Psoas muscle (tissue), 7 donors: ENCODE measurements at regions not wholly inside any gene's neighbourhood (a gene's known extent, or its start where the extent isn't known, plus 50 kb on each side); places are given as distances from the start of the nearest gene placed in this dataset.

Experiments
- ATAC-seq, 4 donors: fragments of 200-7000 bp; cut with Tn5 transposase; one replicate each; pipeline ENCODE4 v1.9.1; 2020; ENCODE audit warnings: moderate library complexity in 3 of 4, mild to moderate bottlenecking in 2 of 4
- DNase-seq, 2 donors: peaks; one replicate each; pipeline ENCODE4 v3.0.0-alpha.2; 2020
- H3K27ac ChIP-seq: fragments of 200-600 bp; one replicate; pipeline ENCODE4 v1.8.0; 2022
- H3K27me3 ChIP-seq, 3 donors: fragments of 200-600 bp in 1 of 3; one replicate each; pipeline versions ENCODE4 v1.6.1 to v1.8.0; 2013 to 2022; ENCODE audit warnings: low read length in 2 of 3, mild to moderate bottlenecking in 2 of 3, moderate library complexity in 1 of 3; ENCODE audit not compliant: insufficient read depth in 3 of 3
- H3K36me3 ChIP-seq, 2 donors: fragments of 200-600 bp in 1 of 2; one replicate each; pipeline versions ENCODE4 v1.6.1 to v1.8.0; 2013 to 2022; ENCODE audit warnings: low read depth in 1 of 2, mild to moderate bottlenecking in 1 of 2, moderate library complexity in 1 of 2; ENCODE audit not compliant: insufficient read depth in 1 of 2
- H3K4me1 ChIP-seq: fragments of 200-600 bp; one replicate; pipeline ENCODE4 v1.8.0; 2022
- H3K4me3 ChIP-seq: fragments of 200-600 bp; one replicate; pipeline ENCODE4 v1.8.0; 2022; ENCODE audit warnings: mild to moderate bottlenecking
- H3K9me3 ChIP-seq: fragments of 200-600 bp; one replicate; pipeline ENCODE4 v1.8.0; 2022
- WGBS, 3 donors: extraction: QIAGEN DNeasy Blood & Tissue Kit; methylation state at CpG; one replicate each; pipeline versions ENCODE4 v1.1.6 to v1.1.7; 2013; 5-methylcytosine and 5-hydroxymethylcytosine counted together
- intact Hi-C, 2 donors: fragments of 100-400 bp; cut with DNase I; formaldehyde crosslinking; loops; one replicate each; pipeline versions ENCODE4 v1.11.0 to v1.14.2; 2022
- TF ChIP-seq, protein P1 (sequence below): fragments of 200-600 bp; IDR thresholded peaks from one replicate; pipeline ENCODE4 v1.8.0; 2022; ENCODE audit warnings: antibody characterized with exemption
- donor health status: healthy with polysubstance abuse.
- donor health status: DM: no; HTN: no; CAD: no; lungs with moderate emphysema.
- donor health status: Bipolar disorder and iron deficiency.
- donor health status: healthy.
- donor health status: DM: yes; HTN: yes; CAD: no.
- donor health status: DM: no; HTN: no; CAD: no.
- donor health status: DM: yes; HTN: yes; CAD: no.

DNA sequence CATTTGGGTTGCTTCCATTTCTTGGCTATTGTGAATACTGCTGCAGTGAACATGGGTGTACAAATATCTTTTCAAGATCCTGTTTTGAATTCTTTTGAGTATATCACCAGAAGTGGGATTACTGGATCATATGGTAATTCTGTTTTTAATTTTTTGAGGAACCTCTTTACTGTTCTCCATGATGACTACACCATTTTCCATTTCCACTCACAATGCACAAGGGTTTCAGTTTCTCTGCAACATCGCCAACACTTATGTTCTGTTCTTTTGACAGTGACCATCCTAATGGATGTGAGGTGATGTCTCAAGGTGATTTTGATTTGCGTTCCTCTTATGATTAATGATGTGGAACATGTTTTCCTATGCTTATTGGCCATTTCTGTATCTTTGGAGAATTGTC, 214.4 kb upstream of the ZFP64 start:
- no peaks in the 10 kb centered on the region for H3K4me1 ChIP-seq
- TF ChIP-seq, protein P1, sequence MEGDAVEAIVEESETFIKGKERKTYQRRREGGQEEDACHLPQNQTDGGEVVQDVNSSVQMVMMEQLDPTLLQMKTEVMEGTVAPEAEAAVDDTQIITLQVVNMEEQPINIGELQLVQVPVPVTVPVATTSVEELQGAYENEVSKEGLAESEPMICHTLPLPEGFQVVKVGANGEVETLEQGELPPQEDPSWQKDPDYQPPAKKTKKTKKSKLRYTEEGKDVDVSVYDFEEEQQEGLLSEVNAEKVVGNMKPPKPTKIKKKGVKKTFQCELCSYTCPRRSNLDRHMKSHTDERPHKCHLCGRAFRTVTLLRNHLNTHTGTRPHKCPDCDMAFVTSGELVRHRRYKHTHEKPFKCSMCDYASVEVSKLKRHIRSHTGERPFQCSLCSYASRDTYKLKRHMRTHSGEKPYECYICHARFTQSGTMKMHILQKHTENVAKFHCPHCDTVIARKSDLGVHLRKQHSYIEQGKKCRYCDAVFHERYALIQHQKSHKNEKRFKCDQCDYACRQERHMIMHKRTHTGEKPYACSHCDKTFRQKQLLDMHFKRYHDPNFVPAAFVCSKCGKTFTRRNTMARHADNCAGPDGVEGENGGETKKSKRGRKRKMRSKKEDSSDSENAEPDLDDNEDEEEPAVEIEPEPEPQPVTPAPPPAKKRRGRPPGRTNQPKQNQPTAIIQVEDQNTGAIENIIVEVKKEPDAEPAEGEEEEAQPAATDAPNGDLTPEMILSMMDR, result no peak
- WGBS, 3 donors, result 91 to 100% (median 96%) methylated on average over 2 of the region's 2 CpGs
- intact Hi-C loops, result no loop called here
- no peak overlapping the region for H3K27ac ChIP-seq
- ATAC-seq (no peak), DNase-seq (no peak)
- no peak overlapping the region for H3K4me3 ChIP-seq
- H3K9me3 ChIP-seq, result no peaks in the 10 kb centered on the region
- H3K36me3 ChIP-seq, result no peaks in the 10 kb centered on the region
- H3K27me3 ChIP-seq, result peaks cover 0 to 3% (median 0%) of the 10 kb centered on the region in 3 donors

DNA sequence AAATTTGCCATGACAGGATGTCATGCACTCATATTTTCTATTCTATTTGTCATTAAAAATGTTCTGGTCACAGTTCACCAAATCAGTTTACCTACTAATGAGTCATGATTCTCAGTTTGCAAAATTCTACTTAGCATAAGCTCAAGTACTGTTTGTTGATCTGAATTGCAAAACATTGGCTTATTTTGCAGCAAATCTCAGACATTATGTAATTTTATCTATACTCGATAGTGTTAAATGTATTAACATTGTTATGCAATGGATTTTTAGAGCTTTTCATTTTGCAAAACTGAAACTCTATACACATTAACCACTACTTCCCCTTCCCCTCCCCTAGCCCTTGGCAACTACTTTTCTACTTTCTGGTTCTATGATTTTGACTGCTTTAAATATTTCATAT, 213.8 kb upstream of the ZFP64 start:
- H3K36me3 ChIP-seq, result no peaks in the 10 kb centered on the region
- WGBS, 3 donors, result 54 to 82% (median 65%) methylated on average over 1 of the region's 1 CpG

DNA sequence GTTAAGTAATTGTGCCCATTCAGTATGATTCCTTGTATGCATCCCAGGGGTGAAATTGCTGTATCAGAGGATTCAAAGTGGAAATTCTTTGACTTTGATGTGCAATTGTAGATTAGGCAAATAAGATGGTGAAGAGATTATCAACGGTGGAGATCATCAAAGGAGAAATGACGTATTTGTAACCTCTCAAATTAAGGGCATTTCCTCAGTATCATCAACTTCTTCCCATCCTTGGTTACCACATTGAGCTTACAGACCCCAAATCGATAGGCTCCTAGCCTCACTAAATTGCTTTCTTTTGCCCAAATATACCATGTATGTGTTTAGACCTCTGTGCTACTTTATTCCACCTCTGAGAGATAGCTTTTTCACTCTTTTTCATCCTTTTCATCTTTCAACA, 213.1 kb upstream of the ZFP64 start:
- H3K36me3 ChIP-seq, result no peaks in the 10 kb centered on the region
- DNase-seq (no peak), ATAC-seq (no peak)
- no peaks in the 10 kb centered on the region for H3K9me3 ChIP-seq
- no peak overlapping the region for H3K4me3 ChIP-seq
- H3K27me3 ChIP-seq, result peaks cover 0 to 3% (median 0%) of the 10 kb centered on the region in 3 donors
- TF ChIP-seq, protein P1, result no peak
- no peak overlapping the region for H3K27ac ChIP-seq
- 58 to 60% (median 60%) methylated on average over 3 of the region's 3 CpGs for WGBS, 3 donors
- intact Hi-C loops, result no loop called here
- H3K4me1 ChIP-seq, result no peaks in the 10 kb centered on the region

More for the DNA sequence above, 213.8 kb upstream of the ZFP64 start:
- TF ChIP-seq, protein P1, result no peak
- Histone ChIP-seq H3K27me3 (peaks cover 0 to 3% (median 0%) of the 10 kb centered on the region in 3 donors), H3K27ac (no peak overlapping the region), H3K4me1 (no peaks in the 10 kb centered on the region), H3K4me3 (no peak overlapping the region), H3K9me3 (no peaks in the 10 kb centered on the region)
- intact Hi-C loops, result no loop called here
- DNase-seq (no peak), ATAC-seq (no peak)

DNA sequence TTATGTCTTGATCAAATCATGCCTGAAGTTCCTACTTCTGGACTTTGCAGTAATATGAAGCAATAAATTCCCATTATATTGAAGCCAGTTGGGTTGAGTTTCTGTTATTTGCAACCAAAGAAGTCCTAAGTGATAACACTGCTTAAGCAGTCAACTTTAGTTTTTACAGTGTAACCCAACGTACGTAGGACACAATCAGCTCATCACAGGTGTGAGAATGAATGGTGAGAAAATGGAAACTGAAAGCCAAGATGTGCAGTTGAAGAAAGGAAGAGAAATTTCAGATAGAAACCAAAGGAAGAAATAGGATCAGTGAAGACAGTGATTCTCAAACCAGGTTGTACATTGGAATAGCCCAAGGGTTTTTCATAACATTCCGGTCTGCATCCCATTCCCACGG, 211.4 kb upstream of the ZFP64 start:
- intact Hi-C loops, result no loop called here
- no peaks in the 10 kb centered on the region for H3K36me3 ChIP-seq
- peaks cover 0 to 2% (median 0%) of the 10 kb centered on the region in 3 donors for H3K27me3 ChIP-seq
- H3K9me3 ChIP-seq, result no peaks in the 10 kb centered on the region
- DNase-seq, result no peak
- ATAC-seq, result no peak
- no peak overlapping the region for H3K27ac ChIP-seq
- TF ChIP-seq, protein P1, result no peak
- no peaks in the 10 kb centered on the region for H3K4me1 ChIP-seq
- 70 to 91% (median 77%) methylated on average over 4 of the region's 4 CpGs for WGBS, 3 donors
- H3K4me3 ChIP-seq, result no peak overlapping the region

DNA sequence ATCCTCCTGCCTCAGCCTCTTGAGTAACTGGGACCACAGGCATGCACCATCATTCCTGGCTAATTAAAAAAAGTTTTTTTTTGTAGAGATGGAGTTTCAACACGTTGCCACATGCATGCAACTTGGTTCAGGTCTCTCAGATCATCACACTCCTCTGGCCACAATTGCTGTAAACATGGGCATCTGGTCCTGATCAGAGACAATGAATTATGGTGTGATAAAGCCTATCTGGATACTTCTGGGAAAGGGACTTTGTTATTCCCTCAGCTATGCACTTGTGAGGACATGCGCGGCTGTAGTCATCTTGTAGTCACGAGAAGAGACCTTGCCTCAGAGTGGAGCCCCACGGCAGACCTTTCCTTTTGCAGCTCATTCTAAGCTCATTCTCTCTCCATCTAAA, 210.9 kb upstream of the ZFP64 start:
- DNase-seq (no peak), ATAC-seq (no peak)
- Histone ChIP-seq H3K9me3 (no peaks in the 10 kb centered on the region), H3K36me3 (no peaks in the 10 kb centered on the region), H3K4me1 (no peaks in the 10 kb centered on the region), H3K4me3 (no peak overlapping the region), H3K27me3 (no peaks in the 10 kb centered on the region), H3K27ac (no peak overlapping the region)
- WGBS, 3 donors, result 83 to 90% (median 86%) methylated on average over 5 of the region's 5 CpGs
- intact Hi-C loops, result no loop called here
- TF ChIP-seq, protein P1, result no peak
